DMS 273 (cell line): ENCODE measurements at regions not wholly inside any gene's neighbourhood (a gene's known extent, or its start where the extent isn't known, plus 50 kb on each side); places are given as distances from the start of the nearest gene placed in this dataset.

Source experiments
- DNase-seq: peaks from one replicate; lab custom pipeline; 2025; ENCODE audit not compliant: unreplicated experiment; lab: John Stamatoyannopoulos, UW

DNA sequence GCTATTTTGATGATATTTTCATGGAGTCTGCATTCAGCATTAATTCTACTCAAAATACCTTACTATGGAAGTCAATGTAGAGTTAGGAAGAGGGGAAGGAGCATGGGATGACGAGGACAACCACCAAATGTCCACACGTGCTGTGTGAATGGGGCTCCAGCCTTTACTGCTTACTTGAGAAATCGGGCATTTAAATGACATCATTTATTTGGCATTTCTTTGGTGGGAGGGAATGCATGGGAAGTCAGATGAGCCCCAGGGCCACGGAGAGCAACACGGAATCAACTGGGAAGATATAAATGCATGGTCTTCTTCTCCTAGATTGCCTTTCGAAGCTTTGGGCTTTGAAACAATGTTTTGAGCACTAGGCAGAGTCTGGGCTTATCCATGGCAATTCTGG lies 458.5 kb upstream of the KLF4 start:
- no peak for DNase-seq

DNA sequence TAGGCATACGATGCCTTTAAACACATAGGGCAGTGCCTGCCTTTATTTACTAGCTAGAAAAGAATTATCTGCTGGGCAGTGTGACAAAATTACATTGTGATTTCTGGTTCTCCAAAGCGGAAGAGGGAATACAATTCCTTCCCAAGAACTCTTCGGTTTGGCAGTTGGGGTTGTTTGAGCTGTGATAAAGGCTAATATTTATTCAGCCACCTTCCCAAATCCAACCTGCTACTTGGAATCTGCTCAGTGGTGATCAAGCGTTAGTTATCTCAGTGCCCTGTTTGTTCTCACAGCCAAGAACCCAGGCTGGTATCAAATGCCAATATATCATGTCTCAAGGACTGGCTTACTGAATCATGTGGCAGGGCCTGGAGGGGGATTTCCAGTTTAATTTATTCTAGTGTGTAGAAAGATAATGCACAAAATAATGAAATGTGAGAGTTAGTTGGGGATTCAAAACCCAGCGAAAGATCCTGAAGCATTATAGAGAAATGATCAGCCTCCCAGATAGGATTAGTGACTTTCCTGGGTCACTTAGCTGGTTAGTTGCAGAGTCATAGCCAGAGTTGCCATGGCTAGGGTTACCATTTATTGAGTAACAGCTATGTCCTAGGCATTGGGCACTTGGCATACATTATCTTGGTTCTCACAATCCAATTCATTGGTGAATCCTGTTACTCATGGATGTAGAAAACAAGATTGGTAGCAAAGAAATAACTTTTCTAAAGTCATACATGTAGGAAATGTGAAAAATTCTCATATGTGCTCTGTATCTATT lies 457.0 kb upstream of the KLF4 start:
- DNase-seq, result no peak

DNA sequence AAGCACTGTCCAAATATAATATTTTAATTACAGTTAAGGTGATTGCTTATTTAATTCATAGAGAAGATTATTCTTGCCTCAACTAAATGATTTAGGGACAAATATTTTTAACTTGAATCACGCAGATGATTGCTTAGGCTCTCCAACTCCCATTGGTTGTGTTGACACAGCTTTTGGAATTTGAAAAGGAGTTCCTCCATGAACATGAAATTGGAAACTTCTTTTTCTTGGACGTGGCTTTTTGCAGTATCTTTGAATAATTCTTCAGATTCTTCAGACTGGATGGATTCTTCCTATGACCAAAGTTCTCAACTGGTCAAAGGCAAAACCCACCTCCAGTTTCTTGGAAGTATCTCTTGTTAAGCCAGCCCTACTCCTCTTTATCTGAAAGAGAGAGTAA lies 456.4 kb upstream of the KLF4 start:
- DNase-seq, result no peak

DNA sequence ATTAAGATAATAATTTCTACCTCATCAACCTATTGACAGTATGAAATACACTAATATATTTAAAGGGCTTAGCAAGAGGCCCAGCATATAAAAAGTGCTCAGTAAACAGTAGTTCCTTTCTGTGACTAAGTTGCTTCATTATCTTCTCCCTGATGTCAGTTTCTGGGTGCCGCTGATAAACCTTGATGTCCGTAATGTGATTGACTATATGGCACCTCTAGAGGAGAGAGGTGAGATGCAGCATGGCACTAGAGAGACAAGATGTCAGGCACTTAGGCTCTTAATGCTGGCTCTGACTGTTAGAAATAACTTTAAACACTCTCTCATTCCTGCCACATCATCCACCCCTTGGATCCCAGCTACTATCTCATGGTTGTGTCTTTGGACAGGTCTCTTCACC lies 455.9 kb upstream of the KLF4 start:
- no peak for DNase-seq

DNA sequence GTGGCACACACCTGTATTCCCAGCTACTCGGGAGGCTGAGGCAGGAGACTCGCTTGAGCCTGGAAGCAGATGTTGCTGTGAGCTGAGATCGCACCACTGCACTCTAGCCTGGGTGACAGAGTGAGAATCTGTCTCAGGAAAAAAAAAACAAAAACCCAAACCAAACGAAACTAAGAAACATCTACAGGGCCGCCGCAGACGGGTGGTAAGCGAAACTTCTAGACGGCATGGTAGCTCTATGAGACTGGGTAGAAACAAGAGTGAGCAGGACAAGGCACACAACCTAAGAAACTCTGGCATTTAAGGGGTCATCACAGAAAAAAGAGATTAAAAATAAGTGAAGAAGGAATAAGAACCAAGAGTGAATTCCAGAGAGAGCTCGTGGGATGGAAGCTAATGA lies 454.8 kb upstream of the KLF4 start:
- DNase-seq, result no peak

DNA sequence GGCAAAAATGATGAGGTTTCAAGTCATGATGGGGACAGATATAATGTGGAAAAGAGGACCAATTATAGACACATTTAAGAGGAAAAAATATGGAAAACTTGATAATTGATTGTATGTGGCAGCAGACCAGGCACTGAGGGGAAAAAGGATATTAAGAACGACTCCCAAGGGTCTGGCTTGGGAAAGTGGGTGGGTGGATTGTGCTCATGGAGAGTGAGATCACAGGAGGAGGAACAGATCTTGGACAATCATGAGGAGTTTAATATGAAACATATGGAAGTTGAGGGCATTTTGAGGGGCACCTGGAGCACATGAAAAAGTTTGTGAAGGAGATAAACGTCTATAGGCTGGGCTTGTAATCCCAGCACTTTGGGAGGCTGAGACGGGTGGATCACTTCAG lies 454.3 kb upstream of the KLF4 start:
- no peak for DNase-seq

DNA sequence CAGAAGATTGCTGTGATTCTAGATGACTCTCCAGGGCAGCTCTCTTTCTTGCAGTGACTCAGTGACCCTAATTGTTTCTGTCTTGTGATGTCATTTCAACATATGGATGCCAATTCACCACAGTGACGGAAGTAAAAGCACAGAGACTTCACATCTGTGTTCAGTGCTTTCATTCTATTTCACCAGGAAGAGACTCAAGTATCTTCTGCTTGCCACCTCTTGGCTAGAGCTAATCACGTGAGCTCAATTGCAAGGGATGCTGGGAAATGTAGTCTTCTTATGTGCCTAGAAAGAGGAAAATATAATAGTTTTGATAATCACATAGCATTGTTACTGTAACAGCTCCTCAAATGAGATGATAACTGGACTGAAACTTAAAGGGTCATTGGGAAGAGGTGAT lies 453.3 kb upstream of the KLF4 start:
- no peak for DNase-seq

DNA sequence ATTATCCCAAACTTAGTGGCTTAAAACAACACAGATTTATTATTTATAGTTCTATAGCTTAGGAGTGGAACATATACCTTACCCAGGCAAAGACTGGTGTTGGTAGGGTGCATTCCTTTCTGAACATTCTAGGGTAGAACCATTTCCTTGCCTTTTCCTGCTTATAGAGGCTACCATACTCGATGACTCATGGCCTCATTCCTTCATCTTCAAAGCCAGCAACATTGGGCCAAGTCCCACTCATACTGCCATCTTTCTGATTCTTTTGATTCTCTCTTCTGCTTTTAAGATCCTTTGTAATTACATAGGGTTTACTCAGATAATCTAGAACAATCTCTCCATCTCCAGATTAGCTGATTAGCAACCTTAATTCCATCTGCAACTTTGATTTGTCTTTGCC lies 452.7 kb upstream of the KLF4 start:
- no peak for DNase-seq

DNA sequence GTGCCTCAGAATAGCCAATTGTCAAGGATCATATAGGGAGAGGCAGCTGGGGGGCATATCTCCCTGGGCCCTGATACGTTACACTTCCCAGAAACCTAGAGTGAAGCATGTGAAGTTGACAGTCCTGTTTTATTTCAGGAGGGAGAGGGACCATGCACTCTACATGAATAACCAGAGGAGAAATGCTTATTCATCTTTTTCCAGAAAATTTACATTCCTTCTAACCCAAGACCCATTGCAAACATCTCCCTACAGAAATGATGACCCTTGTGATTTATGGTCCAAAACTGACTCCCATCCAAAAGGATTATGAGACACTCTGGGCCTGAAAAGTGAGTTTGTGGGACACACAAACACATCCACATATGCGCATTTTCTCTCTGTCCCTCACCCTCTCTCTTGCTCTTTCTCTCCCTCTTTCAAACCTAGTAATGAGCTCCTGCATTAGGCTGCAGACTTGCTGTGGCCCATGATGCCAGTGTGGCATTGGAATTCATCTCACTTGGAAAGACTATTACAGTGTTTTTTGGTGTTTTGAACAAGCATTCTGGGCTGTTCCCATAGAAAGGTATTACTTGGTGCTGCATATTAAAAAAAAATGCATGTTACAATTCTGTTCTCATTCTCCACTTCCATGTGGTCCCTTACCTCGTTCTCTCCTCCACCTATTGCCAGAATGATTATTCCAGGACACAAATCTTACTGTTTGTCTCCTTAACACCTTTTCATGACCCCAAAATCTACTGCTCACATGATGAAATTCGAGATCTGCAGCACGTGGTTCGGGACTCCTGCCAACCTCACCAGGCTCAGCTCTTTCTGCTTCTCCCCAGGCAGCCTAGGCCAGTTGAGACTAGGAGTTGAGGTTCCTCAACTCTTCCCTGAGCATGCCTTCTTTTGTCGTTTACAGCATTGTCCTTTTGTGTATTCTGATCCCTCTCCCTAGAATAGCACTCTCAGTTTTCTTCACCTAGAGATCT lies 451.3 kb upstream of the KLF4 start:
- DNase-seq, result peak; percentile 5

DNA sequence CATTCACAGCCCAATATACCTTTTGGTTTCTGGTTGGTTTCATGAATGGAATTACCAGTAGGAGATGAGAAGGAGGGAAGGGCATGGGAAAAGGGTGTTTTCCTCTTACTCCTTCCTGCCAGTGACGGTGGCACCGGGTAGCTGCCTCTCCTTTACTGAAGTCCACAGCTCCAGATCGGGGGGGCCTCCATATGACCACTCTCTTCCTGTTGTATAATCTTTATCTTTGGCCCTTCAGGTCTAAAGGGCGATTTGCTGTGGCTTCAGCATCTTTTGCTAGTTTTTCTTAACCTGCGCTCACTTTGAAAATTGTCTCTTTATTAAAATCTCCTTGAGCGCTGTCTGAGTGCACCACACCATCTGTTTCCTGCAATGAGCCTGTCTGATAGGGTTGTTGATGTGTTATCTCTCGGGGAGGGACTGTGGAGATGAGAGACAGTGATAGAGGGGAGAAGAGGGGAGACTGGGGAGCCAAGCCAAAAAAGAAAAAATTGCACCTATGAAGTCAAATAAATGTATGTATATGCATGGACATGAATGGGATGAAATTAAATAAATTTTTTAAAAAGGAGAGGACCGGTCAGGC lies 449.3 kb upstream of the KLF4 start:
- DNase-seq, result peak; percentile 12

DNA sequence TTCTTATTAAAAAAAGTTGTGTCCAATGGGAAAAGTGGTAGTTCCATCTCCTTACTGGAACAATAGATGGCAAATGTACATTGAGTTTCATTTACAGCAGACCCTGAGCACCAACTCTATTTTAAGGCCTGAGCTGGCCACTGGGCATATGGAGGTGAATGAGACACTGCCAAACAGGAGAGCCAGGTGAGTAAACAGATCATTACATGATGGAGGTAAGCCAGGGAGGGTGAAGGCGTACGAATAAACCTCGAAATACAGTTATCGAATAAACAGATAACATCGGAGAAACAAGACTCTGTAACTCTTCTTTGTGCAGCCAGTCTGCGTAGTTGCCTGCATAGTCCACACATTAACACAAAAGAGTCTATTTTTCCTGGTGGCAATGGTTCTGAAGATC lies 446.4 kb upstream of the KLF4 start:
- no peak for DNase-seq

DNA sequence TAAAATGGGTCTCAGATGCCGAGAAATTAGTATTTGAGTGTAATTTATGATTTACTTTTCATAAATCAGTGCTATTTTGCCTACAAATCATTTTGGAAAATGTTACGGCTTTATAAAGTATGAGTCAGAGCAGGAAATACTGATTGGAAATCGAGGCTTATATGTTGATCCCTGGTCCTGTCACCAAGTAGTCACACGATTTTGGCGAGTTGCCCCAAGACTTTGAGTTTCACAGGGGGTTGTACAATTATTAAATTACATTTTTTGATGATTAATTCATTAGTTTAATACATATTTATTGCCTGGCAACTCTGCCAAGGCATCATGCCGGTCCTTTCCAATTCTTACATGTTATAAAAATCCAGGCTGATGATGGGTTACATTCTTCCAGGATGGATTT lies 443.9 kb upstream of the KLF4 start:
- no peak for DNase-seq

DNA sequence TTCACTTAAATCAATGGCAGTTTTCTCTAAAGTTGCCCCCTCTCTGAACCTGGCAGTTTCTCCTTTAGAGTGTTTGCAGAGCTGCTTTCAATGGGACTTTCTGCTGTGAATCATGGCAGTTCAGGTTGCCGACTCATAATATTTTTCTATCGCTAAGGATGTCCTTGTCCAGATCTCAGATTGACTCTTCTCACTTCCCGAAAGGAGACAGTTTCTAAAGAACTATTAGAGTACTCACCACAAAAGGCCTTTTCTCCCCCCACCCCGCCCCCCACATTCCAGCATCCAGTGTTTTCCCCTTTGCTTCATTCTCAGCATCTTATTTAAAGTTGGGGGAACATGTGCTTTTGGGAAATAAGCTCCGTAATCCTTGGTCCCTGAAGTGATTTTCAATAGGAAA lies 443.5 kb upstream of the KLF4 start:
- no peak for DNase-seq

DNA sequence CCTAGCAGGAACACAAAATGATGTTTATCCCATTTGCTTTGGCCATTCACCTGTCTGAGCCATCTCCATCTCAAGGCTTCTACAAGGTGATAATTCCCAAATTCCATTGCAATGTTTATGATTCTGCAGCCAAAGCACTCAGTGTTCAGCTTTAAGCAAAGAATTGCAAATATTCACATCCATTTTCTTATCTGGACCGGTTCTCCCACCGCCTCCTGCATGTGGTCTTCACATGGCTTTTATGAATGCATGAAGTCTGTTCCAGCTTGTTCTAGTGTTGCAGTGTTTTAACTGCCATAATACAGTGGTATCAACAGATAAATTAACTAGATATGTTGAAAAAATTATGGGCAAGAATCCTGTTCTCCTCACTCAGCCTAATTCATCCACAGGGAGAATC lies 443.0 kb upstream of the KLF4 start:
- DNase-seq, result no peak

DNA sequence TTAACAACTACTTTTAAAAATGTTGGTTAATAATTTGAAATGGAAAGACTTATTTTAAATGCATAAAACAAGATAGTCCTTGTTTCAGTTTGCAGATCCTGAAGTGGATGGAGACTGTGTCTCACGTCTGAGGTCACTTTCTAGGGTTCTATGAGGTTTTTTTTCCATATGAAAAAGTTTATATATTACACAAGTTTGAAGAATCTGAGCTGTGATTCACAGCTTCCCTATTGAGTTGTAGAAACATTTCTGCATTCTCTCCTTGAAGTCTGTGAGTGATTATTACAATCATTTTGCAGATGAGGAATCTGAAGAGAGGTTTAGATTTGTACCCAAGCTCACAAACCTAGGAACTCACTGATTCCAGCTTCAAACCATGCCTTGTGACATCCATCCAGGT lies 442.5 kb upstream of the KLF4 start:
- no peak for DNase-seq

DNA sequence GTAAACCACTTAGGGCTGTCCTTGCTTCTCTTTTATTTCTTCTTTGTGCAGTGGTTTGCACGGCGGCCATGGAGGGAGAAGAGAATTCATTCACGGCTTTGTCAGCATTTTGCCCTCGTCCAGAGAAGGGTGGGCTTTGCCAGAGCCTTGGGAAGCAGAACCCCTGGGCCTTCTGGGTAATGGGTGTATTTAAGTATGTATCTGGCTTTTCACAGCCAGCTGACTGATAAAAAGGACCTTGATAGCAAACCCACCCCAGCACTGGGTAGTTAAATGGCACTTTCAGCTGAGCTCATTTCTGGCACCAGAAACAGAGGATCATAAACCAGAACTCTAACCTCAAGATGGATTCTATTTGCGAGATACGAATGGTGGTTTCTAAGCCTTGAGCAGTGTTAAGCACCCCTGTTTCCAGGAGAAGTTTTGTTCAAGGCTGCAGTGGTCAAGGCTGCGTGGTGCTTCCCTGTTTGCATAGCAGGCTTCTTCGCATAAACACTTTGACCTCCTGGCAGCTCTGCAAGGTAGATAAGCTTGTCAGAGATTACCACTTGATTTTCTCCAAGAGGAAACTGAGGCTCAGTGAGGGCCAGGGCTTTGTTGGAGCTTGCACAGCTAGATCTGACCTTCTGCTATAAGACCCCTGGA lies 441.6 kb upstream of the KLF4 start:
- no peak for DNase-seq

DNA sequence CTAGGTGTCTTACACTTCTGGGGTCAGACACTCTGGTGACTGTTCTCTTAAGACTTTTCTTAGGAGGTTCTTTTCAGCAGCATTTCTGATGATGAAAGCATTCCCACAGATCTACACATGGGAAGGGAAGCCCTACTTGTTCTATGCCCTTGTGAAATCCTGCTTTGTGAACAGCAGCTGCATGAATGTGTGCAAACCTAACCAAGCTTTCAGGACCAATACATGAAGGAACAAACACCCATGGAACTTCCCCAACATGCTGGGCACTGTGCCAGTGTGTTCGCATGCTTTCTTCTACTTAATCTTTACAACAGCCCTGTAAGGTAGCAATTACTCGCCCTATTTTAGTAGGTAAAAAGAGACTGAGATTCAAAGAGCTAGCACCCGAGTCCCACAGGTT lies 439.9 kb upstream of the KLF4 start:
- DNase-seq, result no peak

DNA sequence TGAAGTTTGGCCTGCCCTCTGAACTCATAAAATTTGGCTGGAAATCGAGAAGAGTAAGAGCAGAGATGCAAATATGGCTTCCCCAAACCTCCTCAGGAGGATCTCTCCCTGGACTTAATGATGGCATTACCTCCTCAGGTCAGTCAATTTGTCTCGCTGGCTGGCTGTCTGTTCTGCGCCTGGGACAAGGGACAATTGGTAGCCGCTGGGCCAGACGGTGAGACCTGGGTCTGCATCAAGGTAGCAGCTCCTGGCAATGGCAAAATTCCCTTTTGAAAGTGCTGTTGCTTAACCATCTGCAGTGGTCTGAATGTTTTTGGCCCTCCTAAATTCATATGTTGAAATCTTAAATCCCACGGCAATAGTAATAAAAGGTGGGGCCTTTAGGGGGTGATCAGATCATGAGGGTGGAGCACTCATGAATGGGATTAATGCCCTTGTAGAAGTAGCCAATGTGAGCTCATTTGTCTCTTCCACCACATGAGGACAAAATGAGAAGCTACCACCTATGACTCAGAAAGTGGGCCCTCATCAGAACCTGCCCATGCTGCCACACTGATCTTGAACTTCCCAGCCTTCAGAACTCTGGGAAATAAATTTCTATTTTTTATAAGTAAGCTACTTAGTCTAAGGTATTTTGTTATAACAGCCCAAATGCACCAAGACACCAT lies 439.3 kb upstream of the KLF4 start:
- no peak for DNase-seq

DNA sequence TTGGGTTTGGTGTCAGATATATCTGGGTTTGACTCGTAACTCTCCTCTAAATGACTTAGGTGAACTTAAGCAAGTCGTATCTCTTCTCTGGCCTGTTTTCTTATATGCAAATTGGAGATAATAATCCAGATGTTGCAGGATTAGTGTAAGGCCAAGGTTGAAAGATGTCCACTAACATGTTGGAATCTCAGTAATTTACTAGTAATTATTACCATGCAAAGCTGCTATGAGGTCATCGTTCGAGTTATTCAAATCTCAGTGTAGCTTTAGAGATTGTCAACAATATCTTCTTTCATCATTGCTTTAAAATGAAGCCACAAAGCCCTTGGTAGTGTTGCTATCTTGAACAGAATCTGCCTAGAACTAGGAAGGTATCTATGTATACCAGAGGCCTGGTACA lies 437.7 kb upstream of the KLF4 start:
- DNase-seq, result no peak

DNA sequence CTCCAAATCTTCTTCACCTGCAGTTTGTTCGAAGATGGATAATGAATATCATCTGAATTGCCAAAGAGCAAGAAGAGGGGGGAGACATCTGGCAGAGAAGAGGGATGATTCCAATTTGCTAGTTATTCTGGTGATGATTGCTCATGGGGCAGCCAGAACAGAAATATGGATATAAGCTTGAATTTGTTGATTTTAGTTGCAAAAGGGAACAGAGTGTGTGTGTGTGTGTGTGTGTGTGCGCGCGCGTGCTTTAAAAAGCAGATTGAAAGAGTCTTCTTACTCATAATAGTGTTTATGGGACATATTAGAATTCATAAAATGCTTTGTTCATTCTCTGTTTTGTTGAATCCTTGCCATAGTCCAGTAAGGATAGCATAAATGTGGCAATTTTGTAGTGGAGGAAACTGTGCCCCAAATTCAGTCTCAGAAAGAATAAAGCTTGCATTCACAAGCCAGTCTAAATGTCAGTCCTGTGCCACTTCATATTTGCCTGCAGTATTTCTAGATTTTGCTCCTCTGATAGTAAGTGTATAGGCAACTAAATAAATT lies 436.3 kb upstream of the KLF4 start:
- DNase-seq, result no peak

DNA sequence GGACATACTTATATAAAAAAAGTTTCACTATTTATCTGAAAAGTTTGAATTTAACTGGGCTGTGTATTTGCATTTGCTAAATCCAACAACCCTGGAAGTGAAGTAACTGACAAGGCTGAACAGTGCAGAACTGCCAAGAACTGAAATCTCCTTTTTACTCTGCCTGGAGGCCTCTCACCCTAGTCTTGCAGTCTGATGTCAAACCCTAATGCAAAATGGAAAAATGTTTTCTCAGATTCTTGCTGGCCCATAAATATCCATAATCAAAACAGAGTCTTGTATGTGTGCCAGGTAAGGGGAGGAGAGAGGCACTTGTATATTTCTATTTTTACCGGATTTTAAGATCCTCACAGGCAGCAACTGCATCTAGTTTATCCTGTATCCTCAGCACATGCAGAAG lies 432.7 kb upstream of the KLF4 start:
- DNase-seq, result no peak
